ENCODE measurements at regions not wholly inside any gene's neighbourhood (a gene's known extent, or its start where the extent isn't known, plus 50 kb on each side); places are given as distances from the start of the nearest gene placed in this dataset.
A peak's percentile ranks its signal among the peaks of the same experiment; 100 is the strongest.
"Not testable (repeated sequence)": the region's sequence is repeated elsewhere in the genome, so short reads cannot be mapped to it uniquely, and the experiment has no call there.

- no peak for DNase-seq (ENCODE audit: low read depth in 4 of 4, low spot score in 3 of 4)
These were observed 104.6 kb upstream of the PRKG2 start for GRCh38 chr4:81319657-81320056.

DNA sequence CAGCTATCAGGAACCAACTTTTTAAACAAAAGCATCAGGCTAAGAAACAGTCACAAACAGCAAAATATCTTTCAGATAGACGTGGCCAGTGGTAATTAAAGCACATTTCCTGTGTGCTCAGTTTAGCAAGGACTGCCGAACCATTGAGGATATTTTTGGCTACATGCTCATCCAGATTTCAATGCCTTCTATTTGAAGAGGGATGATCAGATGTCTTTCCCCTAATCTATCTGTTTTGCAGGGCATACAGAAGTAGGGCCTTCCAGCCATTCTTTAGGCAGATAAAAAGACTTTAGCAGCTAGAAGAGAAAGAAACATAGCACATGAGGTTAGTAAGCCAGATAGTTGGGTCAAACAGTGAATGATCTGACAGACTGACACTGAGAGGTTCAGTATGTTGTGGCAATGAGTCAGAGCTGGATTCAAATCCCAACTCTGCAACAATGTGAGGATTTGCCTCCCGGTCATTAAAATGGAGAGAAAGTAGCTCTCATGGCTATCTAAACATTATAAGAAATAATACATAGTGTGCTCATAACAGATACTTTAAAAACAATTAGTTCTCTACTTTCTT, 100.0 kb upstream of the PRKG2 start:
- no peak for DNase-seq (ENCODE audit: low read depth in 4 of 4, low spot score in 3 of 4)

DNA sequence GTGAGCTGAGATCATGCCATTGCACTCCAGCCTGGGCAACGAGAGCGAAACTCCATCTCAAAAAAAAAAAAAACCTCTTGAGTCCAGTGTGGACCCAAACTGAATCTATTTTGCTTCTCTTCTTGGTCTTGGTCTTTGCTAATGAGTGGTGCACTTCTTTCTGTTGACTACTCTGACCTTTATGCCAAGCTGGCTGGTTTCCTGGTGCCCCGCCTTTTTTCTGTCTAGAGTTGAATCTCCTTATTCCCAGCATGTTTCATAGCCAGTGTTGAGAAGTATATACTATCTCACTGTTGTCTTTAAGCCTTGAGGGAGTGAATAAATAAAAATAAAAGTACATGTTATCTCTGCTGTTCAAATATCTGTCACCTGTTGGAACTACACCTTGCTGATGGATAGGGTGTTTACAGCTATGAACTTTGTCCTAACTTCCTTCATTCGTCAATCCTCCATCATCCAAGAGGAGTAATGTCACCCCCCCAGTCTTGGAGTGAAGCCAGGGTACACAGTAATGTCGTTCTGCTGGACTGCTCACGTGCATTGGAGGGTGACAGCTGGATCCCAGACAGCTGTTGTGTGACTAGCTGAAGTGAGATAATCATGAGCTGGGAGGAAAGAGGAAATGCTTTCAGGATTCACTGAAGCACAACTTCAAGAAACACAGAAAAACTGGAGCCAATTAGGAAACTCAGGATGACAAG, 99.3 kb upstream of the PRKG2 start:
- peak; percentile 82 to 94 (median 90) for DNase-seq (ENCODE audit: low read depth in 4 of 4, low spot score in 3 of 4)

- DNase-seq (ENCODE audit: low read depth in 4 of 4, low spot score in 3 of 4): no peak
These were observed 93.0 kb upstream of the PRKG2 start for GRCh38 chr4:81307991-81308390.

GRCh38 chr4:81304871-81305270, 89.8 kb upstream of the PRKG2 start:
- DNase-seq (ENCODE audit: low read depth in 4 of 4, low spot score in 3 of 4): no peak

- not testable (repeated sequence) for DNase-seq (ENCODE audit: low read depth in 4 of 4, low spot score in 3 of 4)
These were observed 85.3 kb upstream of the PRKG2 start for GRCh38 chr4:81300352-81300751.

DNA sequence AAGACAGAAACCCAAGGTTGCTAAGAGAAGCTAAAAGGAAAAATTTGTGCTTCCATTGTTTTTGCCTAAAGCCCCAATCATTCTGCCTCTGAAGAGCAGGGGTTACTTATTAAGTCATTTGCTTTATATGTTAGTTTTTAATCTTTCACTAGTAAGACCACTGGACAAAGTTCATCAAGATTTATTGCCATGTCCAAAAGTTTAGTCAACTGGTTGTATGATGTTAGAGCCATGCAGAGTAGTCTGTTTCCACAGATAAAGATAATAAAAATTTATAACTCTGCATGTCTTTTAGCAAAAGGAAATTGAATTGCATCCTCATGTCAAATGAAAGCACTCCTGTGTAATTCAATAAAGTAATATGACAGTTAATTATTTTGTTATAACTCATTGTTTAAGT, 75.8 kb upstream of the PRKG2 start:
- no peak for DNase-seq (ENCODE audit: low read depth in 4 of 4, low spot score in 3 of 4)

GRCh38 chr4:81287101-81287500, 72.1 kb upstream of the PRKG2 start:
- DNase-seq (ENCODE audit: low read depth in 4 of 4, low spot score in 3 of 4): no peak

DNA sequence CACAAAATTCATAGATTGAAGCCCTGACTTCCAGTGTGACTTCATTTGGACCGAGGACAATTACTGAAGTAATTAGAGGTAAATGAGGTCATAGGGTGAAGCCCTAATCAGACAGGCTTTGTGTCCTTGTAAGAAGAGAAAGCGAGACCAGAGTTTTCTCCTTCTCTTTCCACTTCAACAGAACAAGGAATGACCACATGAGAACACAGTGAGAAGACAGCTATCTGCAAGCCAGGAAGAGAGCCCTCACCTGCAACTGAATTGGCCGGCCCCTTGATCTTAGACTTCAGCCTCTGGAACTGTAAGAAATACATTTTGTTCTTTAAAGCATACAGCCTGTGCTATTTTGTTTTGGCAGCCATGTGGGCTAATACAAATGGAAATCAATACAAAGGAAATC, 67.1 kb upstream of the PRKG2 start:
- DNase-seq (ENCODE audit: low read depth in 4 of 4, low spot score in 3 of 4): no peak

- DNase-seq (ENCODE audit: low read depth in 4 of 4, low spot score in 3 of 4): no peak
These were observed 59.4 kb upstream of the PRKG2 start for GRCh38 chr4:81274460-81274859.

- no peak for DNase-seq (ENCODE audit: low read depth in 4 of 4, low spot score in 3 of 4)
These were observed 57.6 kb upstream of the PRKG2 start for GRCh38 chr4:81272671-81273070.

All from right renal pelvis (tissue), 4 donors.